SW 1271 (cell line): ENCODE measurements at regions not wholly inside any gene's neighbourhood (a gene's known extent, or its start where the extent isn't known, plus 50 kb on each side); places are given as distances from the start of the nearest gene placed in this dataset.

Experiments
- DNase-seq, 2 experiments: peaks; one replicate each; lab custom pipeline; 2025; lab: John Stamatoyannopoulos, UW

DNA sequence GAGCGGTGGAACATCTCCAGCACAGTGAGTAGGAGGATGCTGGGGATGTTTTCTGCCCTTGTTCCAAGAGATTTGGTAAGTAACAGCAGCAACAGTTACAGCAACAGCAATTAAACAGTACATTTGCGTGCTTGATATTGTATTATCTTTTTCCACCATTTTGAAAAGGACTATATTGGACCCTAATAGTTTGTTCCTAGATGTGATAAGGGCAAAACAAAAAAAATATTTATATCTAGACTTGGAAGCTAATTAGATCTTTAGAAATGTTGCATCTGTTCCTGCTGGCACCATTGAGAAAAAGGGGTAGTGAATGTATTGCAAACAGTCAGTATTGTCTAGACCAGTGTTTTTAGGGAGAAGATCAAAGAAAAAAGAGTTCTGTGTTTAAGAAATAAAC lies 759.9 kb downstream of the JRKL start:
- no peak for DNase-seq

DNA sequence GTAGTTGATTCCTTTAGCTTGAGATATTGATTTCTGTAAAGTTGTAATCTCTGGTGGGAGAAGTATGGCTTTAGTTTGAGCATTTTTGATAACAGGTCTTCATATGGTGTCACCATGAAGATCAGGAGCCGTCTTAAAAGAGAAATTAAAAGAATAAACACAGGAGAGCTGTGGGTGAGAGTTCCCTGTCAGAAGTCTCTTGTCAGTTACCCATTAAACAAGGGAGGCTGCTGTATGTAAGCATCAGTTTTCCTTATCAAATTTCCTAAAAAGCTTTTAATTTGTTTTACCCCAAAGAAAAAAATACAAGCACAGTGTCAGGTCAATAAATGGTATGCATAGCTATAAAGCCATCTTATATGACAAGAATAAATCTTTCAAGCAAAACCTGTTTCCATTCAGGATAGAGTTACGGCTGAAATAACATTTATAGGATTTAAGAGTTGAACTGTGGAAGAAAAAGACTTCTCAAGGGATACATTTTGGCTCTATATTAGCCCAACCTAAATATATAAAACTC lies 767.5 kb downstream of the JRKL start:
- DNase-seq = no peak

DNA sequence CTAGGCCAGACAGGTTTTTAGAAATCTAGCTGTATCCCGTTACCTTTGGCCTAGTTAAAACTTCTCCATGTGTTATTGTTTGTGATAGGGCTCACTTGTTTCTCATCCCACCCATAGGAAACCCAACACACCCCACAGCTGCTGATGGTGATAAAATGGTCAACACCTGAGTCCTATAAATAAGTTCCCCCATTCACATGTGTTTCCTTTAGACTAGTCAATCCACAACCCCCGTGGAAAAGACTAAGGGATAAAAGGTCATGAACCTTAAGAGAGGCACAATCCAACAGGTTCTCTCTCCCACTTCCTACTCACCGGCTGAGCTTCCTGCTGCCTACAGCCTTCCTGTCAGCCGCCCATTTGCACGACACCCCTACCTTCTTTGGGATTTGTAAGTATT lies 768.4 kb downstream of the JRKL start:
- no peak for DNase-seq

DNA sequence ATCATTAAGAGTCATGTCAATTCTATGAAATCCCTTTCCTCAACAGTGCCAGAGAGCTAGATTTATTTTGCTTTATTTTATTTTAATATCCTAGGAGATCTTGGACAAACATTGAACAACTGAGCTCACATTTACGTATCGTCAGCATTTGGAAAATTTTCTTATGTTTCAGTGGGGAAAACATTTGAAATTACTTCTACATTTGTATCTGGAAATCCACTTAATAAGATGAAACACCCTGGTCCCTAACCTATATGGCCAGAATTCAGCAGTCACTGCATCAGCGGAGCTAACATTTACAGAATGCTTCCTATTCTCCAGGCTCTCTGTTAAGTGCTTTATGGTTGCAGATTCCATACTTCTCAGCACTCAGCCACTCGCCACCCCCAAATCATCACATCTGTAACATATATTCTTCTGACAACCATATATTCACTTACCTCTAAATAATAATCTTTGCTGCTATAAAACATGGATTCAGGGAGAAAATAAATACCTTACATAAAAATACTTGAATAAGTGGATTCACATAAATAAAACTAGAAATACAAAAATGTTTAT lies 773.9 kb downstream of the JRKL start:
- no peak for DNase-seq

DNA sequence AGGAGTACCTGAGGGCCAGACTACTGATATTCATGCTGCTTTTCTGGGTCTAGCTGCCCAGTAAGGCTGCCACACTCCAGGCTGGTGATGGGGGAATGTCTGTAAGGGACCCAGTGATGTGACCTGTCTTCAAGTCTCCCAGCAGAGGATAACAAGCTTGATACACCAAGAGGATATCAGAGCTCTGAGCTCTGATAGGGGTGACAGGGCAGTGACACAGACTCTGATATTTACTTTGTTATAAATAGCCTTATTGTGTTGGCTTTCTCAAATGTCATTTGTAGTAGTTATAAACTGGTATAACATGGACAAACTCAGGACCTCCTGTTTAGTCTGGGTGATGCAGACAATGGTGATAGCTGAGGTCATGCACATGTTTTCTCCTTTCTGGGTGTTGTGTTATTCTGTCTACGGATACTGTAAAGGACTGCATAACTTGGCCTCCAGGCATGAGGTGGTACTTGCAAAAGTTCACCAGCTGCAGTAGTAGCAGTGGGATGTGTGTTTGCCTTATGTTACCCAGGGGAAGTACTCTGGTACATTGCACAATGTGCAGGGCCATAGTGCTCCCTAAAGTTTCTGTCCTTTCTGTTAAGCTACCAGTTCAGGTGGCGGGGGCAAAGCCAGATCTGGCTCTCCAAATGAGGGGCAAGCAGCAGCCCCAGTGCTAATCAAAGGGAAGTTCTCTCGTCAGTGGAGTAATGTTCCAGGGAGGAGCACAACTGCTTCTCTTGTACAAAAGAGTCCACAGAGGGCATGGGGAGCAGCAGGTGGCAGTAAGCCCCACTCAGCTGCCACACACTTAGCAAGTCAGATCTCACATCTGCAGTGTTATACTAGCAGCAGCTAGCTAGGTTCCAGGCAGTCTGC lies 812.2 kb downstream of the JRKL start:
- no peak for DNase-seq

DNA sequence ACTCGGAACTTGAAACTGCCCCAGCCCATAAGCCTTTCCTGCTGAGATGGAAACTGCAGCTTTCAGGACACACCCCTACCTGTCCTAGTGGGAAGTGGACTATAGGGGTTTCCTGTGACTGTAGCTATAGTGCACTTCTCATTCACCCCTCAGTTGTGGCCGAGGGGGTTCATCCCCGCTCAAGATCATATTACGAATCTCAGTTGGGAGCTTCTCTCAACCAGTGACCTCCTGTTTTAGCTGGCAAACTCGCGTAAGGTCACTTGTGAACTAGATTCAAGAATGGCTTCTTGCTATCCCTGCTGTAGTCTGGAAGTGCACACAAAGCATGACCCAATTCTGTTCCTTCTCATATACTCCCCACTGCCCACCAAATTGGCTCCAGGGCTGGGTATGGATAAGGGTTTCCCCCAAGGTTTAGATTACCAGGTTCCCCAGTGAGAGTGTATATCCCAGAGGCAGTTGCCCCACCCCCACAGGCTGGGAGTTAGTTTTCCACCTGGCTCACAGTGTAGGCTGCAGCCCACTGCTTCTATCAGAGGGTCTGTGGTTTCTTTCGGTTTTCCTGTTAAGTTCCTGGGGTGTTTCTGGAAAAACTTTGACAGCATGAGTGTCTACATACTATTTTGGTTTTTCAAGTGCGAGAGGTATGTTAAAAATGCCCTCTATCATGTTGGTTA lies 812.9 kb downstream of the JRKL start:
- DNase-seq = no peak

DNA sequence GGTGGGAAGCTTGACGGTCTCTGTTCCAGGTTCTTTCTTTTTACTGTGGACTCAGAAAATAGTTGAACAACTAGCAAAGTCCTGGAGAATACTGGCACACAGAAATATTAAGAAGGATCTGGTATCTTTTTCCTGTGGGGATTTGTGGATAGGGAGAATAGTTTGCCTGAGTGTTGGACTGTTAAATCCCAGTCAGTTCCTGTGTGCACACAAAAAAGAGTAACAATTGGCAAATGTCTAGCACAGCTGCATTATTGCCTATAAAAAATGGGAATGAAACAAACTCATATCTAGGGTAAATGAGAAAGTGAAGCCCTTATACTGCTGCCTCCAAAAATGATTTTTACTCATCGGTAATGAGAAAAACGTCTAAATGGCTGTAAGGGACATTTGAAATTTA lies 828.2 kb downstream of the JRKL start:
- no peak for DNase-seq

DNA sequence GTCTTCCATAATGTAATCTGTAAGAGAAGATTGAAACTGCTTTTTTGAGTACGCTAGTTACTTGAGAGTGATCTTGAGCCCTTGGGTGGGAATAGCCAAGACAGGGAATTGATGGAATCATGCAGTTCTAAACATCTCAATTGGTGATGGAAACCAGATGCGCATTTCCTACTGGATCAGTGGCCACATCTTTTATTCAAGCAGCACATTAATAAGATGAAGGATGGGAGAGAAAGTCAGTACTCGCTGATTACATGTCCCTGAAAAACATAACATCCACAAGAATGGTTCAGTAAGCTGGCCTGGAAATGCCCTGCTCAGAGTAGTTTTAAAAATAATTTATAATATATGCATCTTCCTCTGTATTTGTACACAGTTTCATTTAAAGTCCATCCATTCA lies 833.8 kb downstream of the JRKL start:
- no peak for DNase-seq

DNA sequence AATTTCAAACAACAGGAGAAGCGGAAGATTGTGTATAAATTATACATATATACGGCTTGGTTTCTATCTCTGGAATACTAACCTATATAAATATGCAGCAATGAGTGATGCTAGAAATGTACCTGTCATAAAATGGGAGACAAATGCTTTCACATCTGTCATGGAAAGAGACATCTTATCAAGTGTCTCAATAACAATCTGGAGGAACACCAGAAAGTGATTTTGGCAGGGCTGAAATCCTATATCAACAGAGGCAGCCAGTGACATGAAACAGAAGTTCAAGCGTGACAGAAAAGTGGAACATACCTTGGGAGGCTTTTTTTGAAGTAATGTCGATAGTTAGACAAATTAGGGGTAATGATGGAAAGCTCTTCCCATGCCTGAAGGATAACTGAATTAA lies 834.6 kb downstream of the JRKL start:
- no peak for DNase-seq

DNA sequence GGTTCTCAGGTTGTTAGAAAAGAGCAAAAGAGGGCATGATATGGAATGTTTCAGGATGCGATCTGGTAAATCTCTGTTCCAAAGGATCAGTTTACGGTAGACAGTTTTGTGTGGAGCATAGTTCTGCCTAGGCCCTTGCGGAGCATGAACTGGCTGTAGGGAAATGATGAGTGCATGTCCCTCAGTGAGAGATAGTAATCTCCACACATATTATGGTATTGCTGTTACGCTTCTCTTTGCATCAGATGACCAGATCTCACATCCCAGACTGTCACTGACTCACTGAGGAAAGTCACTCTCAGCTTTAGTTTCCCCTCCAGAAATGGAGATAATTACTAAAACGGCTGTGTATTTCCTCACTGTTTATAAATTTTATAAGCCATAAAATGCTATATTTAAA lies 836.0 kb downstream of the JRKL start:
- no peak for DNase-seq

DNA sequence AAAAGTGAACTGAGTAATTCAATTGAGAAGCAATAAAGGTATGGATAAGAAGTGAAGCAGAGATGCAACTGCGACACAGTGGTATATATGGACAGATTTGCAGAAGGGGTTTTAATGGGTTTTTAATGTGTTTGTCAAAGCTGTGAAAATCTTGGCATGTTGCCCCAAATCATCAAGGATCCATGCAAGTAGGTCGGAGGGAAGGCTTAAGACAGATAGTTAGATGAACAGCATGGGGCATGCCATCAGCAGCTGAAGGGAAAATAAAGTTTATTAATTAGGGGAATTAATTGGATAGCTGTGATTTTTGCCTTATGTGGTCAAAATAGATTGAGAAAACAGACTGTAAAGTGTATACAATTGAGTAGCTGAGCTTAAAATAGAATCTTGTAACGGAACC lies 840.1 kb downstream of the JRKL start:
- DNase-seq = no peak

DNA sequence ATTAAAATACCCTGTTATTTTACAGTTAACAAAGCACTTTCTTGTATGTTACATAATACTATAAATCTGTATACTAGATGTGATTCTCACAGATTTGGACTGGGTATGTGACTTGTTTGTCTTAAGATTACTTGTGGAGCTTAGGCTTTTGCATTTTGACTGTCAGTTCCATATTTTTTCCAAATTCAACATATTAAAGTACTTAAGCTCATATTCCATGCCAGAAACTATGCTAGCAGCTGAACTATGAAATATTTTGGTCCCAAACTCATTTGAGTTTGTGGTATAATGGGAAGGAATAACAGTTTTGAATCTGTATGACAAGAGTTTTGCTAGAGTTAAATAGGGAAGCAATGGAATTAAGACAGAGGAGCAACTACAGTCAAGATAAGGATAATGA lies 841.4 kb downstream of the JRKL start:
- DNase-seq = no peak

DNA sequence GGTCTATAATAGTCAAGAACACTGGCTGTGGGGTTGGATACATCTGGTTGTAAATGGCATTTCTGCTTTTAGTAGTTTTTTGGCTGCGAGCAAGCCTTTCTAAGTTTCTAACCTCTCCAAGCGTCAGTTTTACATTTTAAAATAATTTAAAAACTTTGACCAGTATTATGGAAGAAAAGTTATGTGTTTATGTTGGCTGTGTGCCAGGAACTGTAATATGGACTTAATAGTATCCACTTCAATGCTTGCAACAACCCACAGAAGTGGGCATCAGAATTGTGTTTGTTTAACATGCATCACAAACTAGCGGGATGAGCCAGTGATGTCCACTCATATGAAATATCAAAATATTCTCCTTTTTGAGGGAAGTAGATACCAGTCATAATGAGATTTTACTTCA lies 844.2 kb downstream of the JRKL start:
- no peak for DNase-seq

DNA sequence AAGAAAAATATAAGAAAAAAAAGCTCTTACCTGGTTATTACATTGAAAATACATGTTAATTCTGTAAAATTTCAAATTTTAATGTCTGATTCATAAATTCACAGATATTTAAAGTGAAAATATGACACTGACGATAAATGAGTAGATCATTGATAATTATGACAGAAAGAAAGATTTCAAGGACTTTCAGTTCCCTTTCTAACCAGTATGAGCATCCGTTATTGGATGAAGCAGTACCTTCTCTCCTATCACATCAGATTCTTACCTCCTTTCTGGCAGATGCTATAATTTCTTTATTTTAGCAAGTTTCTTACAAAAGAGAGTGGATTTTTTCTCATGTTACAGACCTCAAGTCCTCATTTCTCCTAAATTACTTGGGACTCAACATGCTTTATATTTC lies 847.3 kb downstream of the JRKL start:
- no peak for DNase-seq

DNA sequence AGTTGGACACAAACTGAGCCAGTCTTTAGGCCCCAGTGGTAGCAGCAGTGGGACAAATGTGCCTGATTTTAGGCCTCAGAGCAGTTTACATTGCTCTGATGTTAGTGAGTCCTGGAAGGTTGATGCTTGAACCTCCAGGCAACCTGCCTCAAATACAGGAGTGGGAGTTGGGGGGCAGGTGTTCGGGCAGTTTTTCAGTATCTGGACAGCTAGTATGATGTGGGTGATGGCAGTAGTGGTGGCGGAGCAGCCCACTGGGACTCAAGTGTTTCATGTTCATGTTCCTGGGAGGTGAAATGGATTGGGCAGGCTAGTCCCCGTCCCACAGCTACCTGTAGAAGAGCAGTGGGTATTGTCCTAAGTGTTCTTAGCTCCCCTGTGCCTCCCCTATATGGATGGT lies 857.8 kb downstream of the JRKL start:
- DNase-seq = no peak

DNA sequence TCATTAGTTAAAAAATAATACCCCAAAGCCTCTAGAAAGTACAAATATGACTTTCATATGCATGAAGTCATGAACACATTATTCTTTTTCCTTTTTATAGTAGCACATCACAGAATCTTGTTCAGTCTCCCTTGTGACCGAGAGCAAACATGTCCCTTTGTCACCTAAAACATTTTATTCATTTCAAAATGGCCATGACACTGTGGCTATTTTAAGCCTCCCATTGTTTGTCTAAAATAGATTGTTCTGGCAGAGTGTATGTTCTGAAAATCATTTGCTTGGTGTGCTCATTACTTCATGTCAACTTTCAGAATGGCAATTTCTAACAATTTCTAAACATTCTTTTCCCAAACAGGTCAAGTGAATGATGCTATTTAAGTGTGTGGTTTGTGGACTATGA lies 865.0 kb downstream of the JRKL start:
- no peak for DNase-seq

DNA sequence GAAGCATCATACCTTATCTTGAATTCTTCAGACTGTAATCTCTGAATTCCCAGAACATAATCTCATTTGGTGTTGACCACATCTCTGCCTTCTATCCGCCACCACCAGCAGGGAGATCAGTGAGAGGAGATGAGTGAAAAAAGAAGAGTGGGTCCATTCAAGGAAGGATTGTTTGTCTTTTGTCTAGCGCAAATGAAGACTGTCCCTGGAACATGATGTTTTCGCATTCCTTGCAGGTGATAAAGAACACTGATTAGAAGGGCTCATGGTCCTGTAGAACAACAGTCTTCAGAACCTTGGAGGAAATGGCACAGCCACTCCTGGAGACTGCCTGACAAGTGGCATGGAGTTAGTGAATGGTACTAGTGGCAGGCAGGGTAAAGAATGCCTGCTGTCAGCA lies 869.6 kb downstream of the JRKL start:
- DNase-seq = no peak

DNA sequence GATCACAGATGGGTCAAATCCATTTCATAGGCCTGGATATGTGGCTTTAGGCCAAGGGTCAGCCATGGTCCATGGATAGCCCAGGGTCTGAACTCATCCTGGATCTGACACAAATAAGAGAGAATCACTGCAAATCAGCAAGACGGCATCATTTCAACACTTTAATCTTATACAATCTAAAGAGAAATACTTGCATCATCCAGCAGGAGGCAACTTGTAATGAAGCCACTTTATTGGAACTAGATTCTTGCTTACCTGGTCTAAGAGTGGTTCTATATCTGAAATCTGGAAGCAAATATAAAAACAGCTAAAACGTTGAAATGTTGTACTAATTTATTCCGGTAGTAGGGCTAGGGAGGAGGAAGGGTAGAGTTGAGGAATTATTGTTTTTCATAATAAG lies 870.1 kb downstream of the JRKL start:
- no peak for DNase-seq

DNA sequence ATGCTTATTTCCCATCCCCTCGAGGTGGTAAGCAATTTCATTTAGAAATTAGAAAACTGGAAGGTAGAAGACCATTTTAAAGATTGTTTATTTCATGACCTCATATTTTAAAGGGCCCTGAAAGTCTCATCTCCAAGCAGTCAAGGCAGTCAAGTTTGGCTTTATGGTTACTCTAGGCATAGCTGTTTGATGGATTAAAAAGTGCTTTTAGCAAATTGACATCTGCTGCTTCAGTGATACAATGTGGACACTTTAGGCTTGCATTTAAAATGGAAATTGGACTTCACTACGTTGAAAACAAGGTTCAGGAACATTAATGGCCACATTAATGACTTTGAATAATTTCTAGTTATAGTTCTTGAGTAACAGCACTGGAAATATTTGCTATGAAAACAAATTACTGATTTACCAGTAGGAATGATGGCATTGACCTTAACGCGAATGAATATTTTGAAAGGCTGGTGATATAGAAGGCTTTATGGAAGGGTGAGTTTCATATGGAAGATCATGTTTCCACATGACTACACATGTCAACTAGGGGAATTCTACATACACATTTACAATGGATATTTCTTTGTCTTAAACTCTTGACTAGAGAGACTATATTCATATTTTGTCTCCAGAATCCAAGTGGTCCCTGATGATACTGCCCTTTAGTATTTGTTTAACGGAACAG lies 873.5 kb downstream of the JRKL start:
- no peak for DNase-seq

DNA sequence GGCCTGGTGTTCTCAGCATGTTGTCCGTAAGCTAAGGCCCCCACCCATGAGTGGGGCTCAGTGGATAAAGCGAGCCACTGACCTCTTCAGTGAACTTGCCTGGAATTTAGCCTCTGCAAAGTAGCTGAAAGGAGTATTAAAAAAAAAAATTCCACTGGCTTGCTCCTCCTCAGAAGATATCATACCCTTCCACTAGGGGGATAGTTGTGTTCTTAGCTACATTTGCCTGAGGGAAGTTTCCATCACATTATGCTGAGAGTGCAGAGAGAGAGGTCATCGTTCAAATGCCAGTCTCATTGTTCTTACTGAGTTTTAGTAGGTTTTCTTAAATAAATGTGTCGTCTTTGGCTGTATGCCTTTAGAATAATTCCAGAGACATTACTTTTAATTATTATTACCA lies 879.7 kb downstream of the JRKL start:
- peak in 1 of 2 experiments; percentile 68 for DNase-seq

DNA sequence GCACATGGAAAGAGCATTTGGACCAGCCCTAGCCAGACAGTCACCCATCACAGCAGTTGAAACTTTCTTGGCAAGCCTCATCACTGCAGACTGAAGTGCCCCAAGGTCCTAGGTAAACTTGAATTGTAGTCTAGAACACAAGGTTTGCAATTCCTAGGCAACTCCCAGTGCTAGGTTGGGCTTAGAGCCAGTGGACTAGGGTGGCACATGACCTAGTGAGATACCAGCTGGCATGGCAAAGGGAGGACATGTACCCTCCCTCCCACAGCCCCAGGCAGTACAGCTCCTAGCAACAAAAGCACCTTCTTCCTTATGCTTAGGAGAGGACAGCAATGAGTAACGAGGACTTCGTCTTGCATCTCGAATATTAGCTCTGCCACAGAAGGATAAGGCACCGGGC lies 889.5 kb downstream of the JRKL start:
- DNase-seq = no peak

DNA sequence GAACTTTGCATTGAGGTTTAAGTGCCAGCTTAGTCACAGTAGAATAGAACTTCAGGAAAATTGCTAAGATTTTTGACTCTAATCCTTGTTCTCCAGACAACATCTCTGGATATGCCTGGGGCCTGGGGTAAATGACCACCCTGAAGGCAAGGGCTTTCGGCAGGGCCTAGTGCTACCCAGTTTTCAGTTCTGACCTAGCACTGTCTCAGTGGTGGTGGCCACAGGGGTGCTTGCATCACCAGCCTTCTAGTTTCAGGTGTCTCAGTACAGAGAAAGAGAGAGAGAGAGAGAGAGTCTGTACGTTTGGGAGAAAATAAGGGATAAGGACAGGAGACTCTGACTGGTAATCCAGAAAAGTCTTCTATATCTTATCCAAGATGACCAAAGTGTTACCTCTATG lies 890.5 kb downstream of the JRKL start:
- DNase-seq = no peak

DNA sequence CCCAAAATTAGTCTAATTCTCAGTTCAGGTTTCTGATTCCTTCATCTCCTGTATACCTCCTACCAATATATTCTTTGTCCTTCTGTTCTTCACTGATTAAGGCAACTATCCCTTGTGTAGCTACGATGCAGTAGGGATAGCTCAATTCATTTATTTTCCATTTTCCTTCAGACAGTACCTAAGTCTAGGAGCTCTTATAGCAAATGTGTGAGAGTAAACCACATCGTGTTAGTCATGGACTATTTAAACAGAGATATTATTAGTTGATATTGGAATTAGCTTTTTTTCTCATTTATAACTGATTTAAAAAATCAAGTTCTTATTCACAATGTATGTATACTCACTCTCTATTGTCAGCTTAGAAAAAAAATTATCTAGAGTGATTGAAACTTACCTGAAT lies 900.0 kb downstream of the JRKL start:
- DNase-seq = no peak
